ENCODE measurements at regions not wholly inside any gene's neighbourhood (a gene's known extent, or its start where the extent isn't known, plus 50 kb on each side); places are given as distances from the start of the nearest gene placed in this dataset.

- Histone ChIP-seq H3K9me3 (peaks cover 0 to 4% of the 10 kb centered on the region in 2 donors), H3K4me3 (no peak overlapping the region), H3K27ac (no peak overlapping the region), H3K27me3 (no peaks in the 10 kb centered on the region), H3K36me3 (no peaks in the 10 kb centered on the region), H3K4me1 (no peaks in the 10 kb centered on the region)
- intact Hi-C loops (cut with DNase I), result no loop called here
- peak; percentile 27 for ATAC-seq
- no peak for TF ChIP-seq CTCF (IDR thresholded peaks at IDR 0.05)
- no peak for DNase-seq
Measured at GRCh38 chr21:27721675-27722074, 754.8 kb upstream of the ADAMTS5 start.

GRCh38 chr21:27719226-27719625 is 752.3 kb upstream of the ADAMTS5 start:
- Histone ChIP-seq H3K27me3 (no peaks in the 10 kb centered on the region), H3K9me3 (peaks cover 0 to 4% of the 10 kb centered on the region in 2 donors), H3K4me3 (no peak overlapping the region), H3K4me1 (no peaks in the 10 kb centered on the region), H3K36me3 (no peaks in the 10 kb centered on the region), H3K27ac (no peak overlapping the region)
- intact Hi-C loops (cut with DNase I), result no loop called here
- no peak for TF ChIP-seq CTCF (IDR thresholded peaks at IDR 0.05)
- DNase-seq (no peak), ATAC-seq (no peak)

- no peak overlapping the region for H3K27ac ChIP-seq
- intact Hi-C loops (cut with DNase I), result no loop called here
- DNase-seq, result no peak
Measured at GRCh38 chr21:27715131-27715530, 748.2 kb upstream of the ADAMTS5 start.

GRCh38 chr21:27713154-27714109 is 746.5 kb upstream of the ADAMTS5 start:
- Histone ChIP-seq H3K9me3 (peaks cover 0 to 3% of the 10 kb centered on the region in 2 donors), H3K4me3 (no peak overlapping the region), H3K27me3 (no peaks in the 10 kb centered on the region), H3K4me1 (no peaks in the 10 kb centered on the region), H3K27ac (no peak overlapping the region), H3K36me3 (no peaks in the 10 kb centered on the region)
- intact Hi-C loops (cut with DNase I), result no loop called here
- ATAC-seq (peak; percentile 85), DNase-seq (peak in 2 of 4 donors; percentile 45 to 56)
- no peak for TF ChIP-seq CTCF (IDR thresholded peaks at IDR 0.05)

More at GRCh38 chr21:27715131-27715530, 748.2 kb upstream of the ADAMTS5 start:
- Histone ChIP-seq H3K36me3 (no peaks in the 10 kb centered on the region), H3K9me3 (no peaks in the 10 kb centered on the region), H3K27me3 (no peaks in the 10 kb centered on the region), H3K4me3 (no peak overlapping the region), H3K4me1 (no peaks in the 10 kb centered on the region)
- TF ChIP-seq CTCF (IDR thresholded peaks at IDR 0.05), result no peak
- no peak for ATAC-seq

GRCh38 chr21:27704567-27705166 is 737.8 kb upstream of the ADAMTS5 start:
- Histone ChIP-seq H3K4me3 (no peak overlapping the region), H3K27ac (no peak overlapping the region), H3K36me3 (no peaks in the 10 kb centered on the region), H3K27me3 (no peaks in the 10 kb centered on the region), H3K9me3 (peaks cover 0 to 7% of the 10 kb centered on the region in 2 donors), H3K4me1 (no peaks in the 10 kb centered on the region)
- intact Hi-C loops (cut with DNase I), result loop anchor here in 1 of 2 donors (10.0 kb wide), 1 partner anchor 1040 kb away; no protein-coding TSS in a partner anchor
- ATAC-seq, result no peak
- TF ChIP-seq CTCF (IDR thresholded peaks at IDR 0.05), result no peak
- no peak for DNase-seq

All from left lung (tissue), 4 donors.